Psoas muscle (tissue), 7 donors: ENCODE measurements at regions not wholly inside any gene's neighbourhood (a gene's known extent, or its start where the extent isn't known, plus 50 kb on each side); places are given as distances from the start of the nearest gene placed in this dataset.

Experiments used
- ATAC-seq, 4 donors: fragments of 200-7000 bp; cut with Tn5 transposase; one replicate each; pipeline ENCODE4 v1.9.1; 2020; ENCODE audit warnings: moderate library complexity in 3 of 4, mild to moderate bottlenecking in 2 of 4
- DNase-seq, 2 donors: peaks; one replicate each; pipeline ENCODE4 v3.0.0-alpha.2; 2020
- H3K27ac ChIP-seq: fragments of 200-600 bp; one replicate; pipeline ENCODE4 v1.8.0; 2022
- H3K27me3 ChIP-seq, 3 donors: fragments of 200-600 bp in 1 of 3; one replicate each; pipeline versions ENCODE4 v1.6.1 to v1.8.0; 2013 to 2022; ENCODE audit warnings: low read length in 2 of 3, mild to moderate bottlenecking in 2 of 3, moderate library complexity in 1 of 3; ENCODE audit not compliant: insufficient read depth in 3 of 3
- H3K36me3 ChIP-seq, 2 donors: fragments of 200-600 bp in 1 of 2; one replicate each; pipeline versions ENCODE4 v1.6.1 to v1.8.0; 2013 to 2022; ENCODE audit warnings: low read depth in 1 of 2, mild to moderate bottlenecking in 1 of 2, moderate library complexity in 1 of 2; ENCODE audit not compliant: insufficient read depth in 1 of 2
- H3K4me1 ChIP-seq: fragments of 200-600 bp; one replicate; pipeline ENCODE4 v1.8.0; 2022
- H3K4me3 ChIP-seq: fragments of 200-600 bp; one replicate; pipeline ENCODE4 v1.8.0; 2022; ENCODE audit warnings: mild to moderate bottlenecking
- H3K9me3 ChIP-seq: fragments of 200-600 bp; one replicate; pipeline ENCODE4 v1.8.0; 2022
- CTCF ChIP-seq: fragments of 200-600 bp; IDR thresholded peaks from one replicate; pipeline ENCODE4 v1.8.0; 2022; ENCODE audit warnings: antibody characterized with exemption
- WGBS, 3 donors: extraction: QIAGEN DNeasy Blood & Tissue Kit; methylation state at CpG; one replicate each; pipeline versions ENCODE4 v1.1.6 to v1.1.7; 2013; 5-methylcytosine and 5-hydroxymethylcytosine counted together
- intact Hi-C, 2 donors: fragments of 100-400 bp; cut with DNase I; formaldehyde crosslinking; loops; one replicate each; pipeline versions ENCODE4 v1.11.0 to v1.14.2; 2022
- donor health status: healthy with polysubstance abuse.
- donor health status: DM: no; HTN: no; CAD: no; lungs with moderate emphysema.
- donor health status: Bipolar disorder and iron deficiency.
- donor health status: healthy.
- donor health status: DM: yes; HTN: yes; CAD: no.
- donor health status: DM: no; HTN: no; CAD: no.
- donor health status: DM: yes; HTN: yes; CAD: no.

DNA sequence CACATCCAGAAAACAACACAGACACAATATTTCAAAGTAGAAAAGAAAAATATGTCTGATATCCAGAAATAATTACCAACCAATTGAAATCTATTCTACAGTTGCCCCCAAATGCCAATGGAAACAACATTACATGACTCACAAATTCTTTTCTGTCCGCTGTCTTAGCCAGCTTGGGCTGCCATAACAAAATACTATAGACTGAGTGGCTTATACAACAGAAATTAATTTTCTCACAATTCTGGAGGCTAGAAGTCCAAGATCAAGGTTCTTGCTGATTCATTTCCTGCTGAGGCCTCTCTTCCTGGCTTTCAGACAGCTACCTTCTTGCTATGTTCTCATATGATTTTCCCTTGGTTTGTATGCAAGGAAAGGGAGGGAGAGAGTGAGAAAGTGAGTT, 698.1 kb downstream of the DHX35 start:
- Histone ChIP-seq H3K27me3 (no peaks in the 10 kb centered on the region), H3K36me3 (no peaks in the 10 kb centered on the region), H3K4me3 (no peak overlapping the region), H3K9me3 (no peaks in the 10 kb centered on the region), H3K4me1 (no peaks in the 10 kb centered on the region), H3K27ac (no peak overlapping the region)
- ATAC-seq (no peak), DNase-seq (no peak)
- intact Hi-C loops: no loop called here
- TF ChIP-seq CTCF: no peak
- 78 to 100% (median 96%) methylated on average over 1 of the region's 1 CpG for WGBS, 3 donors

DNA sequence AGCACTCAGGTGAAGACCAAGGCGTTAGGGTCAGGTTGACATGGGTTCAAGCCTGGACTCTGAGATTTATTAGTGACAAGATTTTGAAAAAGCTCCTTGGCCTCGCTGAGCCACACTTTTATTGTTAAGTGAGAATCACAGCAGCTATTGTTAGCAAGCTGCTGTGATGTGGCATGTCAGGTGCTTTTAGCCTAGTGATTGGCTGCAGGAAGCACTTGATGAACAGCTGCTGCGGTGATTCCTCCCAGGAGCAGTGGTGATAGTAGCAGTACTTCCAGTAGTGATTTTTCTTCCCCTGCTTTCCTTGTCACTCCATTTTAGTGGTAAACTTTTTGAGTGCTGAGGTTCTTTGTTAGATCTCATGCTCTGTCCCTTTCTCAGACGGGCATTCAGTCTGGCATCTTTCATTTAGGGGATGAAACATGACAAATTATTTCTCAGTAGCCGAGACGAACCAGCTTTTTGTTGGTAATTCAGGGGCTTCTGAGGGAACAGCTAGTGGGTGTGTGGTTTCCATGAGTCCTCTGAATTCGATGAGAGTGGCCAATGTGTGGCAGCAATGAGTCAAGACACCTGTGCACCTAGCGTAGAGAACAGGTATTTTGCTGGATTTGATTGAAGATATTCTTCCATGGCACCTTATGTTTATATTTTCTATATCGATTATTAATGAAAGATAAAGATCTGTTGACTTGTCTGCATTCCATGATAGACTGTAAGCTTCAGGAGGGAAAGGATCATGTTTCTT, 696.7 kb downstream of the DHX35 start:
- no peak overlapping the region for H3K4me3 ChIP-seq
- H3K27ac ChIP-seq: no peak overlapping the region
- H3K27me3 ChIP-seq: no peaks in the 10 kb centered on the region
- 71 to 80% (median 76%) methylated on average over 9 of the region's 9 CpGs for WGBS, 3 donors
- H3K36me3 ChIP-seq: no peaks in the 10 kb centered on the region
- H3K4me1 ChIP-seq: no peaks in the 10 kb centered on the region
- DNase-seq (no peak), ATAC-seq (no peak)
- H3K9me3 ChIP-seq: no peaks in the 10 kb centered on the region
- TF ChIP-seq CTCF: no peak
- intact Hi-C loops: no loop called here

GRCh38 chr20:39654171-39654570, 692.0 kb downstream of the DHX35 start:
- H3K36me3 ChIP-seq: no peaks in the 10 kb centered on the region
- no peaks in the 10 kb centered on the region for H3K9me3 ChIP-seq
- H3K4me3 ChIP-seq: no peak overlapping the region
- ATAC-seq (no peak), DNase-seq (no peak)
- TF ChIP-seq CTCF: no peak
- no peaks in the 10 kb centered on the region for H3K27me3 ChIP-seq
- 48 to 58% (median 52%) methylated on average over 4 of the region's 4 CpGs for WGBS, 3 donors
- H3K27ac ChIP-seq: no peak overlapping the region
- no peaks in the 10 kb centered on the region for H3K4me1 ChIP-seq
- intact Hi-C loops: no loop called here

DNA sequence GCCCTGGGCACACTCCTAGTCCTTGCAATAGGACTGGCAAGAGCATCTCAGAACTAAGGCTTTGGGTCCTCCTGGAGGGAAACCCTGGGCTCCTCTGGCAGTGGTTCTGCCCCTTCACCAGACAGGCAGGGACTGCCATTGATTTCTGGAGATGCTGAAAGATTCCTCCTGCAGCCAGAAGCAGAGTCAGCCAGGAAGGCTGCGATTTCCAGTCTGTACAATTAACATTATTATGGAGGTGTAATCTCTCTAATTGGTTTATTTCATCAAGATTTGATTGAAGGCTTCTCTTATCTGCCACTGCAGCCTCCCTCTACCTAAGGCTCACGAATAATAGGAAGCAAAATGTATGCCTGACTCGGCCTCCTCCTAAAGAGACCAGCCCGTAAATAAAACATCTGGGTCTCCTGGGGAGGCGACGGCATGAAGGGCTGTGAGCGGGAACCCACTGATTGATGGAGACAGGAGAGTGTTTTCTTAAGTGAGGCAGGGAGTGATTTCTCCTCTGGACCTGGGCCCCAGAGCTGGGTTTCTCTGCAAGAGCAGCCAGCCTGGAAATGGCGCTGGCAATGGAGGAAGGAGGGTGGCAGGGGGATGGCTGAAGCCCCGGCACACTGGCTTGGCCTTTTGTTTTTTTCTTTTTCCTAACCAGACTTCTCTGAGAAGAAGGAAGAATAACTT, 689.6 kb downstream of the DHX35 start:
- Histone ChIP-seq H3K4me1 (no peaks in the 10 kb centered on the region), H3K27ac (no peak overlapping the region), H3K36me3 (no peaks in the 10 kb centered on the region), H3K27me3 (no peaks in the 10 kb centered on the region), H3K9me3 (no peaks in the 10 kb centered on the region), H3K4me3 (no peak overlapping the region)
- 61 to 71% (median 65%) methylated on average over 8 to 9 of the region's 9 CpGs for WGBS, 3 donors
- DNase-seq (no peak), ATAC-seq (no peak)
- intact Hi-C loops: no loop called here
- TF ChIP-seq CTCF: no peak
